GM08714 (cell line): ENCODE measurements at regions not wholly inside any gene's neighbourhood (a gene's known extent, or its start where the extent isn't known, plus 50 kb on each side); places are given as distances from the start of the nearest gene placed in this dataset.
"Not testable (repeated sequence)": the region's sequence is repeated elsewhere in the genome, so short reads cannot be mapped to it uniquely, and the experiment has no call there.

Experiments used
- H3K4me3 ChIP-seq: fragments of 200-500 bp; sonication (Bioruptor generic); 2 replicates; pipeline ENCODE4 v1.5.1; 2014; ENCODE audit warnings: mild to moderate bottlenecking, low read length, inconsistent platforms
- ZNF274 ChIP-seq: IDR thresholded peaks from 2 replicates; pipeline ENCODE4 v1.6.1; 2012; ENCODE audit warnings: mild to moderate bottlenecking, low read depth, low read length

- no peak overlapping the region for H3K4me3 ChIP-seq
- no peak for TF ChIP-seq ZNF274
Observed at GRCh38 chr9:7659766-7660165, 139.8 kb downstream of the DMAC1 start.

- TF ChIP-seq ZNF274: no peak
- H3K4me3 ChIP-seq: no peak overlapping the region
Observed at GRCh38 chr9:7656636-7657035, 142.9 kb downstream of the DMAC1 start.

- TF ChIP-seq ZNF274: no peak
Observed at GRCh38 chr9:7653262-7653661, 146.3 kb downstream of the DMAC1 start.

GRCh38 chr9:7640231-7640630, 159.3 kb downstream of the DMAC1 start:
- no peak overlapping the region for H3K4me3 ChIP-seq
- no peak for TF ChIP-seq ZNF274

More at GRCh38 chr9:7653262-7653661, 146.3 kb downstream of the DMAC1 start:
- no peak overlapping the region for H3K4me3 ChIP-seq

GRCh38 chr9:7639471-7639870, 160.1 kb downstream of the DMAC1 start:
- TF ChIP-seq ZNF274: no peak
- no peak overlapping the region for H3K4me3 ChIP-seq

- no peak overlapping the region for H3K4me3 ChIP-seq
- TF ChIP-seq ZNF274: no peak
Observed at GRCh38 chr9:7636838-7637467, 162.6 kb downstream of the DMAC1 start.

GRCh38 chr9:7636309-7636708, 163.3 kb downstream of the DMAC1 start:
- TF ChIP-seq ZNF274: no peak
- no peak overlapping the region for H3K4me3 ChIP-seq

- not testable (repeated sequence) for H3K4me3 ChIP-seq
Observed at GRCh38 chr9:7626571-7627029, 173.0 kb downstream of the DMAC1 start.

- H3K4me3 ChIP-seq: no peak overlapping the region
- TF ChIP-seq ZNF274: no peak
Observed at GRCh38 chr9:7622481-7622880, 177.1 kb downstream of the DMAC1 start.

- no peak overlapping the region for H3K4me3 ChIP-seq
- no peak for TF ChIP-seq ZNF274
Observed at GRCh38 chr9:7615344-7615743, 184.2 kb downstream of the DMAC1 start.

GRCh38 chr9:7613931-7614330, 185.6 kb downstream of the DMAC1 start:
- no peak for TF ChIP-seq ZNF274
- H3K4me3 ChIP-seq: no peak overlapping the region

- TF ChIP-seq ZNF274: no peak
- H3K4me3 ChIP-seq: no peak overlapping the region
Observed at GRCh38 chr9:7608261-7608660, 191.3 kb downstream of the DMAC1 start.

GRCh38 chr9:7607421-7607820, 192.2 kb downstream of the DMAC1 start:
- TF ChIP-seq ZNF274: no peak

GRCh38 chr9:7606591-7606990, 193.0 kb downstream of the DMAC1 start:
- TF ChIP-seq ZNF274: no peak
- no peak overlapping the region for H3K4me3 ChIP-seq

More at GRCh38 chr9:7607421-7607820, 192.2 kb downstream of the DMAC1 start:
- H3K4me3 ChIP-seq: no peak overlapping the region

GRCh38 chr9:7601739-7602138, 197.8 kb downstream of the DMAC1 start:
- no peak overlapping the region for H3K4me3 ChIP-seq
- TF ChIP-seq ZNF274: no peak

GRCh38 chr9:7597716-7598115, 201.9 kb downstream of the DMAC1 start:
- H3K4me3 ChIP-seq: no peak overlapping the region
- no peak for TF ChIP-seq ZNF274
